ENCODE measurements at regions not wholly inside any gene's neighbourhood (a gene's known extent, or its start where the extent isn't known, plus 50 kb on each side); places are given as distances from the start of the nearest gene placed in this dataset.

DNA sequence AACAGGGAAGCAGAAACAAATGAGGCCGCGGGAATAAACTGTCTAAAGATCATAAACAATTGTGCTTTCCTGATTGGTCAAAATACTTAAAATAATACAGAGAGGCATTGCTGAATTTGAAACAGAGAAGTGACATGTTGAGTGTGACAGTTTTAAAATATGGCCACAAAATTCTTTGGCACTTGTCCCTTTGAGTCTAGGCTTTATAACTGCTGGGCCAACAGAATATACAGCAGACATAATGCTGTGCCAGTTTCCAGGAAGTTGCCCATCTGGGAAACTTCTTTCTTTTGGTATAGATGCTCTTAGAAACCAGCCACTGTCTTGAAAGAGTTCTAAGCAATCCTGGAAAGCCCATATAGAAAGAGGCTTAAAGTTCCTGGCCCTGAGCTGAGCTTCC lies 668.4 kb downstream of the CENPC start:
- Mint-ChIP-seq H3K9me3 (no peaks in the 10 kb centered on the region), H3K27ac (no peak overlapping the region), H3K36me3 (no peaks in the 10 kb centered on the region), H3K4me1 (ENCODE audit: unreplicated experiment) (no peaks in the 10 kb centered on the region), H3K4me3 (no peak overlapping the region), H3K27me3 (no peaks in the 10 kb centered on the region)
- TF ChIP-seq, protein P1, sequence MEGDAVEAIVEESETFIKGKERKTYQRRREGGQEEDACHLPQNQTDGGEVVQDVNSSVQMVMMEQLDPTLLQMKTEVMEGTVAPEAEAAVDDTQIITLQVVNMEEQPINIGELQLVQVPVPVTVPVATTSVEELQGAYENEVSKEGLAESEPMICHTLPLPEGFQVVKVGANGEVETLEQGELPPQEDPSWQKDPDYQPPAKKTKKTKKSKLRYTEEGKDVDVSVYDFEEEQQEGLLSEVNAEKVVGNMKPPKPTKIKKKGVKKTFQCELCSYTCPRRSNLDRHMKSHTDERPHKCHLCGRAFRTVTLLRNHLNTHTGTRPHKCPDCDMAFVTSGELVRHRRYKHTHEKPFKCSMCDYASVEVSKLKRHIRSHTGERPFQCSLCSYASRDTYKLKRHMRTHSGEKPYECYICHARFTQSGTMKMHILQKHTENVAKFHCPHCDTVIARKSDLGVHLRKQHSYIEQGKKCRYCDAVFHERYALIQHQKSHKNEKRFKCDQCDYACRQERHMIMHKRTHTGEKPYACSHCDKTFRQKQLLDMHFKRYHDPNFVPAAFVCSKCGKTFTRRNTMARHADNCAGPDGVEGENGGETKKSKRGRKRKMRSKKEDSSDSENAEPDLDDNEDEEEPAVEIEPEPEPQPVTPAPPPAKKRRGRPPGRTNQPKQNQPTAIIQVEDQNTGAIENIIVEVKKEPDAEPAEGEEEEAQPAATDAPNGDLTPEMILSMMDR (conservative IDR thresholded peaks at IDR 0.05), result no peak
- DNase-seq (ENCODE audit: extremely low spot score, unreplicated experiment), result no peak

DNA sequence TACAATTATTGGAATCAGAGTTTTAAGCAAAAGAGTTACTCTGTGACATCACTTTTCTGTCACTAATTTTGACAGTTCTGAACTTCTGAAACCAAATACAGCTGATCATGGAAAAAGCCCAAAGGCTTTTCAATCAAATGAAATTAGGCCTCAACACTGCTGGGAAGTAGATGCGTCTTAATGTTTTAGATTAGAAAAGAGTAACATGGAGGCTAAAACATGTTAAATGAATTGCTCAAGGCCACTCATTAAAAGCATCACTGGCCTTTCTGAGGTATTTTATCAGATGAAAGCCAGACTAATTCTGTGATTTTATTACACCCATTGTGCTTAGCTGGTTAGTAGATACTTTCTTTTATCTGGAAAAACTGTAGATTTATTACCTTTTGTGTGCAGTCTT lies 672.6 kb downstream of the CENPC start:
- H3K4me3 Mint-ChIP-seq, result no peak overlapping the region
- H3K9me3 Mint-ChIP-seq, result no peaks in the 10 kb centered on the region
- TF ChIP-seq, protein P1 (conservative IDR thresholded peaks at IDR 0.05), result no peak
- no peak for DNase-seq (ENCODE audit: extremely low spot score, unreplicated experiment)
- no peaks in the 10 kb centered on the region for H3K4me1 Mint-ChIP-seq (ENCODE audit: unreplicated experiment)
- no peaks in the 10 kb centered on the region for H3K27me3 Mint-ChIP-seq
- H3K36me3 Mint-ChIP-seq, result no peaks in the 10 kb centered on the region
- H3K27ac Mint-ChIP-seq, result no peak overlapping the region

DNA sequence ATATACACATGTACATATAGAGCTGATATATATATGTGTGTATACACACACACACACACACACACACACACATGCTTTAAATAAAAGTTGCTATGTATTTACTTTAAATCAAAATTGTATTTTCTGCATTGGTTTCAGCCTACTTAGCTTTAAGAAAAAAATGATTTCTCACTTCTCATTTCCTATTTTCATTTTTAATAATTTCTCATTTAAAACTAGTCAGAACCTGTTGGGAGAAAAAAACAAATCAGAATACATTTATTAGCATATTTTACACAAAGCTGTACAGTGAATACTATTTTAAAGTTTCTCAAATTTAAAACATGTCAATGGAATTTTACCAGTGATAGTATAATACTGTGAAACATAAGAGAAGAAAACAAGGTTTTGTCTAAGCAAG lies 681.8 kb downstream of the CENPC start:
- Mint-ChIP-seq H3K9me3 (no peaks in the 10 kb centered on the region), H3K27ac (no peak overlapping the region), H3K4me3 (no peak overlapping the region), H3K27me3 (no peaks in the 10 kb centered on the region), H3K36me3 (no peaks in the 10 kb centered on the region), H3K4me1 (ENCODE audit: unreplicated experiment) (no peaks in the 10 kb centered on the region)
- TF ChIP-seq, protein P1 (conservative IDR thresholded peaks at IDR 0.05), result no peak
- DNase-seq (ENCODE audit: extremely low spot score, unreplicated experiment), result no peak

DNA sequence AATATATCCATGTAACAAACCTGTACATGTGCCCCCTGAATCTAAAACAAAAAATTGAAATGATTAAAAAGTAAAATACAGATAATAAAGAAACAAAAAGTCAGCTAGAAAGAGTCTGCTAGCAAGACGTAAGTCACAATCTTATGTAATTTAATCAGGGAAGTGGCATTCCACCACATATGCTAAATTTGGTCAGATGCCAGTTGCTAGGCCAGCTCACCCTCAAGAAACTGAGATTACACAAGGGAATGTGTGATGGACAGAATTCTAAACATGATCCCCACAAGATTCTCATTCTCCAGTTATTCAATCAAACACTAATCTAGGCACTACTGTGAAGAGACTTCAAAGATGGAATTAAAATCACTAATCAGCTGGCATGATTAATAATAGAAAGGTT lies 689.3 kb downstream of the CENPC start:
- H3K36me3 Mint-ChIP-seq, result no peaks in the 10 kb centered on the region
- no peak overlapping the region for H3K27ac Mint-ChIP-seq

DNA sequence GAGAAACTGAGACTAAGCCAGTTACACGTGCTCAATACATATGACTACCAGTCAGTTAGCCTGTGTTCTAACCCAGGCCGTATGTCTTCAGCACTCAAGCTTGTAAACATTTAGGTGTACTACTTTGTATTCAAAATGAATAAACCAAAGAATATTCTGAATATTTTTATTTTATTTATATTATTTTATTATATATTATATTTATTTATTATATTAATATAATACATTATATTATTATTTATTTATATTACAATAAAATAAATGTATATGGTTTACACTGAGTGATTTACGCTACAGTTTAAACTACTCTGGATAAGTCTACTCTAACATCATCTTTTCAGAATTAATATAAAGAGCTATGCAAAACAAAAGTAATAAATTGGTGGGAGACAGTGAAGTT lies 691.5 kb downstream of the CENPC start:
- no peaks in the 10 kb centered on the region for H3K9me3 Mint-ChIP-seq
- H3K27ac Mint-ChIP-seq, result no peak overlapping the region
- TF ChIP-seq, protein P1 (conservative IDR thresholded peaks at IDR 0.05), result no peak
- H3K27me3 Mint-ChIP-seq, result no peaks in the 10 kb centered on the region
- no peaks in the 10 kb centered on the region for H3K4me1 Mint-ChIP-seq (ENCODE audit: unreplicated experiment)
- DNase-seq (ENCODE audit: extremely low spot score, unreplicated experiment), result no peak
- no peak overlapping the region for H3K4me3 Mint-ChIP-seq
- no peaks in the 10 kb centered on the region for H3K36me3 Mint-ChIP-seq

More for the DNA sequence above, 689.3 kb downstream of the CENPC start:
- Mint-ChIP-seq H3K4me1 (ENCODE audit: unreplicated experiment) (no peaks in the 10 kb centered on the region), H3K4me3 (no peak overlapping the region), H3K9me3 (no peaks in the 10 kb centered on the region), H3K27me3 (no peaks in the 10 kb centered on the region)
- TF ChIP-seq, protein P1 (conservative IDR thresholded peaks at IDR 0.05), result no peak
- no peak for DNase-seq (ENCODE audit: extremely low spot score, unreplicated experiment)

DNA sequence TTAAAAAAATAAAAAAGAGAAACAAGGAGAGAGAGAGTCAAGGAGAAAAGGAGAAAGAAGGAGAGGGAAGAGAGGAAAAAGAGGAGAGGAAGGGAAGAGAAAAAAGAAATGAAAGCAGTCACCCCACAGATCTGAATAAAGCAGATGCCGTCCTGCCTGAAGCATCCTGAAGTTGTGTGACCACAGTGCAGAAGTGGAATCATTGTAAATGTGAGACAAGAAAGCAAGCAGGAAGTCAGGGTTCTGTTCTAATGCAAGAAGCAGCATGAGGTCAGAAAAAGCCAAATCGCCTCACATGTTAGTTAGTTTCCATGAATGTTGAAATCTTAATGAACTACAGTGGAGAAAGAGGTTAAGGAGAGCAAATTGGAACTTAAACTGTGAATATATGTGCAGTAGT lies 692.5 kb downstream of the CENPC start:
- no peaks in the 10 kb centered on the region for H3K4me1 Mint-ChIP-seq (ENCODE audit: unreplicated experiment)
- no peaks in the 10 kb centered on the region for H3K9me3 Mint-ChIP-seq
- H3K36me3 Mint-ChIP-seq, result no peaks in the 10 kb centered on the region
- H3K27ac Mint-ChIP-seq, result no peak overlapping the region
- TF ChIP-seq, protein P1 (conservative IDR thresholded peaks at IDR 0.05), result no peak
- no peak for DNase-seq (ENCODE audit: extremely low spot score, unreplicated experiment)
- no peak overlapping the region for H3K4me3 Mint-ChIP-seq
- H3K27me3 Mint-ChIP-seq, result no peaks in the 10 kb centered on the region
